Progenitor cell of endocrine pancreas (in vitro differentiated cells): ENCODE measurements at regions not wholly inside any gene's neighbourhood (a gene's known extent, or its start where the extent isn't known, plus 50 kb on each side); places are given as distances from the start of the nearest gene placed in this dataset.

Experiments
- DNase-seq: peaks from one replicate; pipeline ENCODE4 v3.0.0; 2021; ENCODE audit warnings: low spot score; ENCODE audit not compliant: unreplicated experiment
- H3K27ac Mint-ChIP-seq: 2 replicates; pipeline ENCODE4 v1.8.0; 2021; ENCODE audit warnings: mild to moderate bottlenecking, moderate library complexity, mixed read lengths
- H3K27me3 Mint-ChIP-seq: 2 replicates; pipeline ENCODE4 v1.8.0; 2021; ENCODE audit warnings: mixed read lengths
- H3K36me3 Mint-ChIP-seq: 2 replicates; pipeline ENCODE4 v1.8.0; 2022; ENCODE audit warnings: mixed read lengths; ENCODE audit not compliant: insufficient read depth
- H3K4me1 Mint-ChIP-seq: 2 replicates; pipeline ENCODE4 v1.8.0; 2021; ENCODE audit warnings: low read depth, mixed read lengths
- H3K4me3 Mint-ChIP-seq: 2 replicates; pipeline ENCODE4 v1.8.0; 2021; ENCODE audit warnings: low read depth, mild to moderate bottlenecking, moderate library complexity, mixed read lengths
- H3K9me3 Mint-ChIP-seq: 2 replicates; pipeline ENCODE4 v1.8.0; 2021; ENCODE audit warnings: low read depth, mixed read lengths
- CTCF ChIP-seq: fragments of 200-600 bp; sonication (generic); IDR thresholded peaks from one replicate; pipeline ENCODE4 v1.5.0; 2021; ENCODE audit warnings: antibody characterized with exemption, mild to moderate bottlenecking; ENCODE audit not compliant: unreplicated experiment

- no peaks in the 10 kb centered on the region for H3K36me3 Mint-ChIP-seq
- H3K27me3 Mint-ChIP-seq = peaks cover 3% of the 10 kb centered on the region
- no peak overlapping the region for H3K27ac Mint-ChIP-seq
- H3K9me3 Mint-ChIP-seq = no peaks in the 10 kb centered on the region
- TF ChIP-seq CTCF = no peak
- no peaks in the 10 kb centered on the region for H3K4me1 Mint-ChIP-seq
- DNase-seq = no peak
- no peak overlapping the region for H3K4me3 Mint-ChIP-seq
Measured at GRCh38 chr5:17088051-17088450, 129.4 kb upstream of the BASP1 start.

- Mint-ChIP-seq H3K9me3 (no peaks in the 10 kb centered on the region), H3K27ac (no peak overlapping the region), H3K4me3 (no peak overlapping the region), H3K36me3 (no peaks in the 10 kb centered on the region), H3K27me3 (peaks cover 3% of the 10 kb centered on the region), H3K4me1 (no peaks in the 10 kb centered on the region)
- TF ChIP-seq CTCF = no peak
- no peak for DNase-seq
Measured at GRCh38 chr5:17089001-17089400, 128.4 kb upstream of the BASP1 start.

GRCh38 chr5:17089690-17090089 is 127.7 kb upstream of the BASP1 start:
- Mint-ChIP-seq H3K9me3 (no peaks in the 10 kb centered on the region), H3K36me3 (no peaks in the 10 kb centered on the region), H3K27me3 (peaks cover 3% of the 10 kb centered on the region), H3K4me1 (no peaks in the 10 kb centered on the region), H3K4me3 (no peak overlapping the region), H3K27ac (no peak overlapping the region)
- no peak for TF ChIP-seq CTCF
- no peak for DNase-seq

GRCh38 chr5:17090839-17091238 is 126.6 kb upstream of the BASP1 start:
- Mint-ChIP-seq H3K36me3 (no peaks in the 10 kb centered on the region), H3K27me3 (peaks cover 6% of the 10 kb centered on the region), H3K9me3 (no peaks in the 10 kb centered on the region), H3K4me1 (no peaks in the 10 kb centered on the region), H3K27ac (no peak overlapping the region), H3K4me3 (no peak overlapping the region)
- no peak for DNase-seq
- no peak for TF ChIP-seq CTCF

- no peaks in the 10 kb centered on the region for H3K36me3 Mint-ChIP-seq
- TF ChIP-seq CTCF = no peak
- H3K27me3 Mint-ChIP-seq = peaks cover 11% of the 10 kb centered on the region
- no peaks in the 10 kb centered on the region for H3K9me3 Mint-ChIP-seq
- no peak overlapping the region for H3K27ac Mint-ChIP-seq
- H3K4me3 Mint-ChIP-seq = no peak overlapping the region
- no peaks in the 10 kb centered on the region for H3K4me1 Mint-ChIP-seq
- DNase-seq = no peak
Measured at GRCh38 chr5:17094830-17095229, 122.6 kb upstream of the BASP1 start.
